Upper lobe of right lung (tissue), 1 donor: ENCODE measurements at regions not wholly inside any gene's neighbourhood (a gene's known extent, or its start where the extent isn't known, plus 50 kb on each side); places are given as distances from the start of the nearest gene placed in this dataset.
A peak's percentile ranks its signal among the peaks of the same experiment; 100 is the strongest.

Experiments
- ATAC-seq: fragments of 200-7000 bp; cut with Tn5 transposase; one replicate; pipeline ENCODE4 v1.9.1; 2020; ENCODE audit warnings: mild to moderate bottlenecking, moderate library complexity
- DNase-seq: peaks from one replicate; pipeline ENCODE4 v3.0.0-alpha.2; 2020
- H3K27ac ChIP-seq: fragments of 200-600 bp; one replicate; pipeline ENCODE4 v1.8.0; 2022
- H3K27me3 ChIP-seq: fragments of 200-600 bp; one replicate; pipeline ENCODE4 v1.8.0; 2022; ENCODE audit warnings: mild to moderate bottlenecking
- H3K36me3 ChIP-seq: fragments of 200-600 bp; one replicate; pipeline ENCODE4 v1.8.0; 2022
- H3K4me1 ChIP-seq: fragments of 200-600 bp; one replicate; pipeline ENCODE4 v1.8.0; 2022
- H3K4me3 ChIP-seq: fragments of 200-600 bp; one replicate; pipeline ENCODE4 v1.8.0; 2022; ENCODE audit warnings: mild to moderate bottlenecking
- H3K9me3 ChIP-seq: fragments of 200-600 bp; one replicate; pipeline ENCODE4 v1.8.0; 2022
- intact Hi-C: fragments of 100-400 bp; cut with DNase I; formaldehyde crosslinking; loops from one replicate; pipeline ENCODE4 v1.11.0; 2022
- TF ChIP-seq, protein P1 (sequence below): fragments of 200-600 bp; IDR thresholded peaks from one replicate; pipeline ENCODE4 v1.8.0; 2022; ENCODE audit warnings: antibody characterized with exemption
- donor health status: DM: no; HTN: yes; CAD: no; lungs with severe emphysema.

DNA sequence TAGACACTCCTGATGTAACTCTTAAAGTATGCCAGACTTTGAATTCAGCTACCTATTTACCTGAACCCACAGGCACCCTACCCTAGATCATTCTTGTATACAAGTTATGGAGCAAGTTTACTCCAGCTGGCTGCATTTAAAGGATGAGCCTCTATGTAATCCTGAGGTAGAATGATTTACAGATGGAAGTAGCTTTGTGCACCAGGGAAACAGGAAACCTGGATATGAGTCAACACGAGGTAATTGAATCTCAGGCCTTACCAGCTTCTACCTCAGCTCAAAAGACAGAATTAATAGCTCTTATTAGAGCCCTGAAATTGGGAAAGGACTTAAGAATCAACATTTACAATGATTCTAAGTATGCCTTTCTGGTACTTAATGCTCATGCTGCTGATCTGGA, 119.8 kb downstream of the AGTR2 start:
- ATAC-seq = no peak
- intact Hi-C loops = no loop called here
- no peaks in the 10 kb centered on the region for H3K36me3 ChIP-seq
- H3K4me3 ChIP-seq = no peak overlapping the region
- DNase-seq = no peak
- no peaks in the 10 kb centered on the region for H3K9me3 ChIP-seq
- TF ChIP-seq, protein P1, sequence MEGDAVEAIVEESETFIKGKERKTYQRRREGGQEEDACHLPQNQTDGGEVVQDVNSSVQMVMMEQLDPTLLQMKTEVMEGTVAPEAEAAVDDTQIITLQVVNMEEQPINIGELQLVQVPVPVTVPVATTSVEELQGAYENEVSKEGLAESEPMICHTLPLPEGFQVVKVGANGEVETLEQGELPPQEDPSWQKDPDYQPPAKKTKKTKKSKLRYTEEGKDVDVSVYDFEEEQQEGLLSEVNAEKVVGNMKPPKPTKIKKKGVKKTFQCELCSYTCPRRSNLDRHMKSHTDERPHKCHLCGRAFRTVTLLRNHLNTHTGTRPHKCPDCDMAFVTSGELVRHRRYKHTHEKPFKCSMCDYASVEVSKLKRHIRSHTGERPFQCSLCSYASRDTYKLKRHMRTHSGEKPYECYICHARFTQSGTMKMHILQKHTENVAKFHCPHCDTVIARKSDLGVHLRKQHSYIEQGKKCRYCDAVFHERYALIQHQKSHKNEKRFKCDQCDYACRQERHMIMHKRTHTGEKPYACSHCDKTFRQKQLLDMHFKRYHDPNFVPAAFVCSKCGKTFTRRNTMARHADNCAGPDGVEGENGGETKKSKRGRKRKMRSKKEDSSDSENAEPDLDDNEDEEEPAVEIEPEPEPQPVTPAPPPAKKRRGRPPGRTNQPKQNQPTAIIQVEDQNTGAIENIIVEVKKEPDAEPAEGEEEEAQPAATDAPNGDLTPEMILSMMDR = no peak
- H3K4me1 ChIP-seq = no peaks in the 10 kb centered on the region
- no peak overlapping the region for H3K27ac ChIP-seq
- H3K27me3 ChIP-seq = no peaks in the 10 kb centered on the region

DNA sequence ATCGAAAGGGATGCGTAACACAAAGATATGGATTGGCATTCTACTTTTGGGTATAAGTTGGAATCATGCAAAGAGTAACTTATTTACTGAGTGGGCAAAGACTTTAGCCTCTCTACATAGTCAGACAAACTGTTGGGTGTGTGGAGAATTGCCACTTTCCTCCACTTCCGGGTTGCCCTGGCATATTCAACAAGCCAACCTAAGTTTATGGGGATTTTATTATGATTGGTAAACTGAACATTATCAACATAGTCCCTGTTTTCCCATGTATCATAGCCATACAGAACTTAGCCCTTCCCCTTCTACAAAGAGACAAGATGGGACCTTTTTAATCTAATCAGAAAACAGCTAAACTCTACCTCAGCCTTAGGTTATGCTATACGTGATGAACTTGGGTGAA, 121.6 kb downstream of the AGTR2 start:
- ATAC-seq = no peak
- no peaks in the 10 kb centered on the region for H3K27me3 ChIP-seq
- no peak for DNase-seq
- H3K36me3 ChIP-seq = no peaks in the 10 kb centered on the region
- H3K4me1 ChIP-seq = no peaks in the 10 kb centered on the region
- H3K9me3 ChIP-seq = no peaks in the 10 kb centered on the region
- TF ChIP-seq, protein P1 = no peak
- H3K4me3 ChIP-seq = no peak overlapping the region
- H3K27ac ChIP-seq = no peak overlapping the region
- intact Hi-C loops = no loop called here

DNA sequence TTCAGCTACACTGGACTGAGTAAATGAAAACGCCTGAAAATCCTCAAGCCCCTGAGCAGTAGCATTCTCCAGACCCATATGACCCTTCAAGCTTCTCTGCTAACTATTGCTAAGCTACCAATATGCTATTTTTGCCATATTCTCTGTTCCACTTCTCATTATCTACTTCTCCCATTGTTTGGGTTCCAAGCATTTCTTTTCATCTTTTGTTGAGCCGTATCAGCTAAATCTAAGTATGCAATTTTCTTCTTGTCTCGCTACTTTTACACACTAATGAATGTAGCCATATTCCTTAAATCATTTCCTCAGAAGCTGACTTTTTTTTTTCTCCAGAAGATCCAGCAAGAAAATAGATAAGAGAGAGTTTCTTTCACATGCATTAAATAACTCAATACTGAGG, 128.4 kb downstream of the AGTR2 start:
- no peak for ATAC-seq
- DNase-seq = no peak
- Histone ChIP-seq H3K27me3 (no peaks in the 10 kb centered on the region), H3K4me3 (no peak overlapping the region), H3K36me3 (no peaks in the 10 kb centered on the region), H3K4me1 (no peaks in the 10 kb centered on the region), H3K9me3 (no peaks in the 10 kb centered on the region), H3K27ac (no peak overlapping the region)
- intact Hi-C loops = no loop called here
- TF ChIP-seq, protein P1 = no peak

DNA sequence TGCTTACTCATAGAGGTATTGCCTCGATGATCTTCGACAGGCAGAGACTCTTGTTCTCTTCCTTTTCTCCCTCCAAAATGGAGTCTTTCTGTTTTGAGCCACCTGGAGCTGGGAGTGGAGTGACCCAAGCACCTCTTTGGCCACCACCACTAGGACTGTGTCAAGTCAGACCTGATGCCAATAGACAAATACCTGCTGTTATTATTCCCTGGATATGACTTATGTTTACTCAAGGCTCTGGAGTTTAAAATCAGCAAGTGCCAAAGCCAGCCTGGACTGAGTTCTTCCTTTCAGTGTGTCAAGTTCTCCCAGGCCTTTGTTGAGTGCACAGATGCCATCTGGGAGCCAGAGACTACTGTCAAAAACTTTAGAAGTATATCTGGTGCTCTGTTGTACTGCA, 130.2 kb upstream of the SLC6A14 start:
- H3K4me3 ChIP-seq = no peak overlapping the region
- TF ChIP-seq, protein P1 = no peak
- ATAC-seq = no peak
- intact Hi-C loops = no loop called here
- no peaks in the 10 kb centered on the region for H3K9me3 ChIP-seq
- DNase-seq = no peak
- H3K36me3 ChIP-seq = no peaks in the 10 kb centered on the region
- no peak overlapping the region for H3K27ac ChIP-seq
- no peaks in the 10 kb centered on the region for H3K27me3 ChIP-seq
- H3K4me1 ChIP-seq = no peaks in the 10 kb centered on the region

DNA sequence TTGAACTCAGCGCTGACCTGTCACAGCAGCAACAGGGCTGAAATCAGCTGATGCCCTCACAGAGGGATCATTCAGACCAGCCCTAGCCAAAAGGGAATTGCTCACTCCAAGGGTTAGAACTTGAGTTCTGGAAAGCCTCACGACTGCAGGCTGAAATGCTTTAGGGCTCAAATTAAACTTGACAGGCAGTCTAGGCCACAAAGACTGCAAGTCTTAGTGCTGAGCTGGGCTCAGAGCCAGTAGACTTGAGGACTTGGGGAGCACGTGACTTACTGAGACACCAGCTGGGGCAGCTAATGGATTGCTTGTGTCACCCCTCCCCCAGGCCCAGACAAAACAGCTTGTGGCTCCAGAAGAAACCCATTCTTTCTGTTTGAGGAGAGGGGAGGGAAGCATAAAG, 119.0 kb upstream of the SLC6A14 start:
- TF ChIP-seq, protein P1 = no peak
- H3K4me1 ChIP-seq = no peaks in the 10 kb centered on the region
- peak; percentile 63 for DNase-seq
- intact Hi-C loops = no loop called here
- no peak overlapping the region for H3K27ac ChIP-seq
- H3K4me3 ChIP-seq = no peak overlapping the region
- peak; percentile 61 for ATAC-seq
- H3K27me3 ChIP-seq = no peaks in the 10 kb centered on the region
- H3K9me3 ChIP-seq = no peaks in the 10 kb centered on the region
- no peaks in the 10 kb centered on the region for H3K36me3 ChIP-seq

DNA sequence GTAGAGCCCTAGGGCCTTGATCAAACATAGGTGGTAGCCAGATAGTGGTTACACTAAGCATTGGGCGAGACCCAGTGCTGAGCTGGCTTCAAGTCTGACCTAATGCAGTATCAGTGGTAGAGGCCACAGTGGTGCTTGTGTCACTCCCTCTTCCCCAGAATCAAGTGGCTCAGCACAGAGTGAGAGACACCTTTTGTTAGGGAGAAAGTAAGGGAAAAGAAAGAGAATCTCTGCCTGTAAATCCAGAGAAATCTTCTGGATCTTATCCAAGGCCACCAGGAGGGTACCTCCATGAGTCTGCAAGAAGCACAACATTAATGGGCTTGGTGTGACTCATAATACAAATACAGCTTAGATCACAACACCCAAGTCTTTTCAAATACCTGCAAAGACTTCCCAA, 117.7 kb upstream of the SLC6A14 start:
- ATAC-seq = no peak
- TF ChIP-seq, protein P1 = no peak

More for the DNA sequence above, 117.7 kb upstream of the SLC6A14 start:
- no peak overlapping the region for H3K4me3 ChIP-seq
- no peaks in the 10 kb centered on the region for H3K36me3 ChIP-seq
- no peak overlapping the region for H3K27ac ChIP-seq
- no peak for DNase-seq
- H3K4me1 ChIP-seq = no peaks in the 10 kb centered on the region
- H3K9me3 ChIP-seq = no peaks in the 10 kb centered on the region
- no peaks in the 10 kb centered on the region for H3K27me3 ChIP-seq
- intact Hi-C loops = no loop called here
